ENCODE measurements at regions not wholly inside any gene's neighbourhood (a gene's known extent, or its start where the extent isn't known, plus 50 kb on each side); places are given as distances from the start of the nearest gene placed in this dataset.

- DNase-seq (ENCODE audit: low read depth, low spot score): no peak
These were observed 72.6 kb downstream of the TENT5C start for GRCh38 chr1:117678246-117678977.

DNA sequence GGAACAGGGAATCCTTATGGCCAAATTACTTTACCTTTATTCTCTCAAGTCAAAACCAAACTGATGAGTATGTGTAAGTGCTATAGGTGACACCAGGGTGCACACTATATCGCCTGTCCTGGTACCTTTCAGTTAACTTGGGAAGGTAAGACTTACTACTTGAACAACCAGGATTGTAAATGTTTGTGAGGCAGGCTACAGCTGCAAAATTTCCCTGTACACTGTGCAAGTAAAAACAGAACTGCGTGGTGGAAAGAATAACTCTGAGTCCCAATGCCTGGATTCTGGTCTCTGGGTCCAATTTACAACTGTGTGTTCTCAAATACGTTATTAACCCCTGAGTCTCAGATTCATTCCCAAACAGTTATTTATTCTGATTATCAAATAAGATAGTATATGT, 73.5 kb downstream of the TENT5C start:
- no peak for DNase-seq (ENCODE audit: low read depth, low spot score)

DNA sequence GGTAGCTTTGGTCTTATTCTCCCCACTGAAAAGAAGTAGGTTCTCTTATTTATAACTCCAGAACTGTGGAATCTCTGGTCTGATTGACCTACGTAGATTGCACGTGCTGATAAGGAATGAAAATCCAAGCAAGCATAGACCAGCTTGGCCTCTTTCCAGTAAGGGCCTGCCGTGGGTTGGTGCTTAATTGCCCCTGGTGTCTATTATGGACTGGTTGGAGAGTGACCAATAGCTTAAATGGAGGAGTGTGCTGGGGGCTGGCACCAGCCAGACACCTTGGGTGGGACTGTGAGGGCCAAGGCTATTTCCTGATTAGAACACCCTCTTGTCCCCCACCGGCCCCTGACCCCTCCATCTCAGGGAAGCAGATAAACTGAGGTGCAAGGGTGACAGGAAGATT, 74.0 kb downstream of the TENT5C start:
- DNase-seq (ENCODE audit: low read depth, low spot score): no peak

GRCh38 chr1:117680316-117681002, 74.6 kb downstream of the TENT5C start:
- DNase-seq (ENCODE audit: low read depth, low spot score): no peak

- DNase-seq (ENCODE audit: low read depth, low spot score): no peak
These were observed 75.4 kb downstream of the TENT5C start for GRCh38 chr1:117681093-117681900.

- DNase-seq (ENCODE audit: low read depth, low spot score): no peak
These were observed 76.0 kb downstream of the TENT5C start for GRCh38 chr1:117681901-117682250.

DNA sequence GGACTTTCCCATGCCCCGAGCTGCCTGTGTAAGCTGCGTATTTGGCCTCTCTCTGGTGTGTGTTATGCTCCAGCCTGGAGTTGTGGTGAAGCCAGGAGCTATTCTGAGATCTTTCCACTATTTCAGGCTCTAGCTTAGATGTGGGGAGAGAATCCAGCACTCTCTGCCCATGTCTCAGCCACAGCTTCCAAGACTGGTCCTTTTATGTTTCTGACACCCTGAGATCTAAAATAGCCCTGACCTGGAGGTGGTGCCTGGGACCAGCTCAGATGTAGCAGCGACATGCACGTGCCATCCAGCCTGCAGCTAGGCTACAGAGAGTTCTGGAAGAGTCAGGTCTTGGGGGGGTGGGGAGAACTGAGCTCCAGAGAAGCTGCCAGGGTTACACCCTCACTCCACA, 76.5 kb downstream of the TENT5C start:
- no peak for DNase-seq (ENCODE audit: low read depth, low spot score)

GRCh38 chr1:117683571-117684285, 77.9 kb downstream of the TENT5C start:
- no peak for DNase-seq (ENCODE audit: low read depth, low spot score)

GRCh38 chr1:117685936-117686806, 80.3 kb downstream of the TENT5C start:
- DNase-seq (ENCODE audit: low read depth, low spot score): no peak

GRCh38 chr1:117686907-117687306, 81.1 kb downstream of the TENT5C start:
- DNase-seq (ENCODE audit: low read depth, low spot score): no peak

DNA sequence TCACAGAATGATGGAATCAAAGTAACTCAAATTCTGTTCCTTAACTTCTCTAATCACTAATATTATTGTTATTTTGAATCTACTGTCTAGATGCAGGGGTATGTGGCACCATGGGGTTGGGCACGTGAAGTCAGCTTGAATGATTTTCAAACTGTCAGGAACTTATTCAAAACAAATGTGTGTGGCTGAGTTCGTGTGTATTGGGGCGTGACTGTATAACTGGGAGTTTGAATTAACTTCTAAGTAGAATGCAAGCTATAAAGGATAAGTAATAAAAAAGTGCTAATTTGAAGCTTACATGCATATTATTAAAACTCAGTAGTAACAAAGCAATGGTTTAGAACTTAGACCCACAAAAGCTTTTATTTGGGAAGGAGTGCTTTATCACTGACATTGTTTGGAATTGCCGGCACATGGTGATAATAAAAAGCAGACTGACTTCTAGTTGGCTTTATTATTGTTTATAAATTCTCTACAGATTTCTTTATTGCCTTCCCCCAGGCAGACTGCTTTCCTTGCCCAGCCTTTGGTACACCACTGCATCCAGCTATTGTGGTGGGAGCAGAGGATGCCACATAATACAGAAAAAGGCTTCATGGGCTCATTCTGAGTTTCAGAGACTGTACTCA, 84.3 kb downstream of the TENT5C start:
- no peak for DNase-seq (ENCODE audit: low read depth, low spot score)

DNA sequence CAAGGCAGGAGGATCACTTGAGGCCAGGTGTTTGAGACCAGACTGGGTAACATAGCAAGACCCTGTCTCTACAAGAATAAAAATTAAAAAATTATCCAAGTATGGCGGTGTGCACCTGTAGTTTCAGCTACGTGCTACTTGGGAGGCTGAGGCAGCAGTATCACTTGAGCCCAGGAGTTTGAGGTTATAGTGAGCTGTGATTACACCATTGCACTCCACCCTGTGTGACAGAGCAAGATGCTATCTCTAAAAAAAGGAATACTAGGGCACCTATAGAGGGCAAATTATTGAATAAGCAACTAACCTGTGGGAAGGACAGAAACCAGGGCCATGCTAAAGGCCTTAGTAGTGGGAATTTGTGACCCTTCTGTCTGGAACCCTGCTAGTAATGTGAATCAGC, 86.1 kb downstream of the TENT5C start:
- no peak for DNase-seq (ENCODE audit: low read depth, low spot score)

DNA sequence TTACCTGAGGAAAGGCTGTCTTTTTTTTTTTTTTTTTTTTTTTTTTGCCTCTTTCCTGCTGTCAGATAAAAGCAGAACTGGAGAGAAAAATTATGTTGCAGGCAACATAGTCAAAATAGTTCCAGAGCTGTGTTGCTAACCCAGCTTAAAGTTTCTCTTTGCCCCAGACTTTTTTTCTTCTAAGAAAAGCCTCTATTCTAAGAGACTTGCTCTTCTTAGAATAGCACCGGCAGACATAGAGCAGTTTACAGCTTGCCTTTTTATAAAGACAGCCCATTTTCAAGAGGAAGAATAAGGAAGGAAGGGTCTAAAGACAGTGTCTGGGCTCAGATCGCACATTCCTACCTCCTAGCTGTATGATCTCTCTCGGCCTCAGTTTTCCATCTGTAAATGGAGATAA, 88.7 kb downstream of the TENT5C start:
- DNase-seq (ENCODE audit: low read depth, low spot score): no peak

DNA sequence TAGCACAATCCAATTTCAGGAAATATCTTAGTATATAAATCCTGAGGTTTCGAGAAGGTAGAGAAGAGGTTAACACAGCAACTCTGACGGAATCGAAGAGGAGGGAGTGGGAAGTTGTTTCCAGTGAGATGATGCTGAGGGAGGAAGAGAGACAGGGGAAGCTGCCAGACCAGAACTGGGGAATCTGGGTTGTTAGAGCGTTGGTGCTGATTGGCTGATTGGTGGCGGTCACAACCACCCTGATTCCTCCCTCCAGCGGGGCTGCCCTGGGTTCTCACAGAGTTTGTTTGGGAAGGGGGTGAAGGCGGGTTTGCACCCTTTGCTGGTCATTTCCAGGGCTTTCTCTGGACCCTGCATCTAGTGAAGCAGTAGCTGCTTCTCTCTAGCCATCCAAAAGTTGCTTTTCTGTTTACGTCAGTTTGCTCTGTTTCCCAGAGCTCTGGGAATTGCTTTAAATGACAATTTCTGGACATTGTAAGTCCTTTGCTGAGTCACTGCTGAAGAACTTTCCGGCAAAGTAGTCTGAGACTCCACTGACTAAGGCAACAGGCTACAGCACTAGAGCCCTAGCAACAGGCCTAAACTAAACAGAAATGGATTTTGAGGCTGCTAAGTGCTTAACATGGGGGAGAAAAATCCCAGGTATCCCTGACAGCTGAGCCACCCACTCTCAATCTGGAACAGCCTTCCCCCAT, 90.1 kb downstream of the TENT5C start:
- DNase-seq (ENCODE audit: low read depth, low spot score): no peak

GRCh38 chr1:117696561-117696960, 90.7 kb downstream of the TENT5C start:
- DNase-seq (ENCODE audit: low read depth, low spot score): no peak

DNA sequence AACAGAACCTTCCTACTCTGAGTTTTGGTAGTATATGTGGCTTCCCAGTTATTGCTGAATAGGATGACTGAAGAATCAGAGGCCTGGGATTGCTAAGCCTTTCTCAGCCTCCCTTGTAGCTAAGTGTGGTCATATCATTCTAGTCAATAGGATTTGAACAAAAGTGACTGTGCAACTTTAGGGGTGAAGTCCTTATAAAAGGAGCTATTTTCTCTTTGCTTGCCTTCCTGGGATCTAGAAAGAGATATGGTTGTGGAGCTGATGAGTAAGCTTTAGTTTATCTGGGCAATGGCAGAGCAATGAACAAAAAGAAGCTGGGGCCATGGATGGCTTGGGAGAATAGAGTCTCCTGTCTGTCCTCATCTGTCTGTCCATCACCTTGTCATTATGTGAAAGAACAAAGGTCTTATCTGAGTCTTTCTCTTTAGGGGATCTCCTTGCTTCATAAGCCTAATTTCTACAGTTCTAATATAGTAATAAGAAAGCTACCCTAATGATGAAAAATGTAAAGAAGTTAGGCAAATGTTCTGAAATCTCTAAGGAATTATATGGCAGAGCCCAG, 91.5 kb downstream of the TENT5C start:
- no peak for DNase-seq (ENCODE audit: low read depth, low spot score)

DNA sequence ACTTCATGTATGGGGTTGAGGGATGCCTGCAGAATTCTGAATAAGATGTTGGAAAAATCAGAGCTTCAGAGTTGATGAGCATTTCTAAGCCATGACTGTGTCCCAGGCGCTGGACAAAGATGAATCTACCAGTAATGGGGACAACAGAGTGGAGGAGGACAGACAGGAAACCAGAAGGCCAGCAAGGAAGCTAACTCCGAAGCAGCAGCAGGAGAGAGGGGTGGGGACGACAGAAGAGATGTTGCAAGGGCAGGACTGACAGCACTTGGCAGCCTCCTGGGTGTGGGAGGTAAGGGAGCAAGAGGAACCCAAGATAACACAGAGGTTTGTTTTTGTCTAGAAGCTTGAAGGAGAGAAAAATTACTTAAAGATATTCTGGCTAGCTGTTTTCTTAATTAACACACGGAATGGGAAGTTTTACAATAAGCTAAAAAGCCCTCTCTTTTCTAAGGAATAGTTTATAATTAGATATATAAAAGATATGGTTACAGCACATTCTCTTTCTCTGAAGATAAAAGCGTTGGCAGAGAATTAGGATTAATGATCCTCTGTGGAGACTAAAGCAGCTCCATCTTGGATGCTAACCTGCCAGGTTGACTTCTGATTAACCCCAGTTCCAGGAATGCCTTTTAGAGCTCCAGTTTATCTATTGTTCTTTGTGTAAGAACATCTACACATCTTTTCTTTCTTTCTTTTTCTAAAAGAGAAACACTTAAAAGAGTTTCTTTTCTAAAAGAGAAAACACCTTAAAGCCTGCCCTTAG, 92.7 kb downstream of the TENT5C start:
- no peak for DNase-seq (ENCODE audit: low read depth, low spot score)

GRCh38 chr1:117699953-117700352, 94.1 kb downstream of the TENT5C start:
- DNase-seq (ENCODE audit: low read depth, low spot score): no peak

DNA sequence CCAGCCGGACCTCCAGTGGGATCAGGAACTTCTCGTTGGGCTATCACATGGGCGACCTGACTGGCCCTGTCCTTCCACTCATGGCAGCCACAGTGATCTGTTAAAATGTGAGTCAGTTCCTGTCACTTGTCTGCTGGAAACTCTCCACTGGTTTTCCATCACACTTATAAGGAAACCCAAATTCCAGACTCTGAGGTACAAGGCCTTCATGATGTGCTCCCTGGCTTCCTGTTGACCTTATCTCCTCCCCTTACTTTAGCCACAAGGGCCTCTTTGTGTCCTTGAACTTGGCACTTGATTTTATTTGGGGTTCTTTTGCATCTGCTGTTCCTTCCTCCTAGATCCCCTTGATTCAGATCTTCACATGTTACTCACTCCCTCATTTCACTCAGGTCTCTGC, 96.8 kb downstream of the TENT5C start:
- no peak for DNase-seq (ENCODE audit: low read depth, low spot score)
